ENCODE measurements at regions not wholly inside any gene's neighbourhood (a gene's known extent, or its start where the extent isn't known, plus 50 kb on each side); places are given as distances from the start of the nearest gene placed in this dataset.
"Not testable (repeated sequence)": the region's sequence is repeated elsewhere in the genome, so short reads cannot be mapped to it uniquely, and the experiment has no call there.

GRCh38 chr1:182269097-182269496 lies 122.5 kb downstream of the GLUL start:
- in situ Hi-C loops (cut with HindIII; ENCODE audit: low pct_ligation_motif_present, low pct_unique_long_range_greater_than_20kb, low sequenced_read_pairs): no loop called here
- DNase-seq: no peak

GRCh38 chr1:182268669-182269068 lies 122.9 kb downstream of the GLUL start:
- in situ Hi-C loops (cut with HindIII; ENCODE audit: low pct_ligation_motif_present, low pct_unique_long_range_greater_than_20kb, low sequenced_read_pairs): no loop called here

GRCh38 chr1:182264185-182264584 lies 127.4 kb downstream of the GLUL start:
- in situ Hi-C loops (cut with HindIII; ENCODE audit: low pct_ligation_motif_present, low pct_unique_long_range_greater_than_20kb, low sequenced_read_pairs): no loop called here

More at GRCh38 chr1:182268669-182269068, 122.9 kb downstream of the GLUL start:
- DNase-seq: no peak

GRCh38 chr1:182263706-182264105 lies 127.9 kb downstream of the GLUL start:
- in situ Hi-C loops (cut with HindIII; ENCODE audit: low pct_ligation_motif_present, low pct_unique_long_range_greater_than_20kb, low sequenced_read_pairs): no loop called here

More at GRCh38 chr1:182264185-182264584, 127.4 kb downstream of the GLUL start:
- no peak for DNase-seq

GRCh38 chr1:182262425-182262824 lies 129.2 kb downstream of the GLUL start:
- no peak for DNase-seq

More at GRCh38 chr1:182263706-182264105, 127.9 kb downstream of the GLUL start:
- DNase-seq: no peak

GRCh38 chr1:182261655-182262054 lies 129.9 kb downstream of the GLUL start:
- in situ Hi-C loops (cut with HindIII; ENCODE audit: low pct_ligation_motif_present, low pct_unique_long_range_greater_than_20kb, low sequenced_read_pairs): no loop called here
- no peak for DNase-seq

More at GRCh38 chr1:182262425-182262824, 129.2 kb downstream of the GLUL start:
- in situ Hi-C loops (cut with HindIII; ENCODE audit: low pct_ligation_motif_present, low pct_unique_long_range_greater_than_20kb, low sequenced_read_pairs): no loop called here

- in situ Hi-C loops (cut with HindIII; ENCODE audit: low pct_ligation_motif_present, low pct_unique_long_range_greater_than_20kb, low sequenced_read_pairs): no loop called here
- DNase-seq: no peak
Observed at GRCh38 chr1:182260516-182260915, 131.1 kb downstream of the GLUL start.

- no peak for DNase-seq
- in situ Hi-C loops (cut with HindIII; ENCODE audit: low pct_ligation_motif_present, low pct_unique_long_range_greater_than_20kb, low sequenced_read_pairs): no loop called here
Observed at GRCh38 chr1:182259968-182260367, 131.6 kb downstream of the GLUL start.

- DNase-seq: no peak
- in situ Hi-C loops (cut with HindIII; ENCODE audit: low pct_ligation_motif_present, low pct_unique_long_range_greater_than_20kb, low sequenced_read_pairs): no loop called here
Observed at GRCh38 chr1:182259229-182259872, 132.2 kb downstream of the GLUL start.

- in situ Hi-C loops (cut with HindIII; ENCODE audit: low pct_ligation_motif_present, low pct_unique_long_range_greater_than_20kb, low sequenced_read_pairs): no loop called here
- DNase-seq: no peak
Observed at GRCh38 chr1:182257369-182258063, 134.1 kb downstream of the GLUL start.

GRCh38 chr1:182256931-182257330 lies 134.7 kb downstream of the GLUL start:
- in situ Hi-C loops (cut with HindIII; ENCODE audit: low pct_ligation_motif_present, low pct_unique_long_range_greater_than_20kb, low sequenced_read_pairs): no loop called here
- DNase-seq: no peak

- no peak for DNase-seq
- in situ Hi-C loops (cut with HindIII; ENCODE audit: low pct_ligation_motif_present, low pct_unique_long_range_greater_than_20kb, low sequenced_read_pairs): no loop called here
Observed at GRCh38 chr1:182255494-182255893, 136.1 kb downstream of the GLUL start.

- DNase-seq: no peak
- in situ Hi-C loops (cut with HindIII; ENCODE audit: low pct_ligation_motif_present, low pct_unique_long_range_greater_than_20kb, low sequenced_read_pairs): no loop called here
Observed at GRCh38 chr1:182253319-182253860, 138.2 kb downstream of the GLUL start.

GRCh38 chr1:182251561-182251960 lies 140.0 kb downstream of the GLUL start:
- DNase-seq: no peak
- in situ Hi-C loops (cut with HindIII; ENCODE audit: low pct_ligation_motif_present, low pct_unique_long_range_greater_than_20kb, low sequenced_read_pairs): no loop called here

- in situ Hi-C loops (cut with HindIII; ENCODE audit: low pct_ligation_motif_present, low pct_unique_long_range_greater_than_20kb, low sequenced_read_pairs): no loop called here
- DNase-seq: no peak
Observed at GRCh38 chr1:182249201-182249676, 142.4 kb downstream of the GLUL start.

GRCh38 chr1:182248721-182249120 lies 142.9 kb downstream of the GLUL start:
- DNase-seq: no peak
- in situ Hi-C loops (cut with HindIII; ENCODE audit: low pct_ligation_motif_present, low pct_unique_long_range_greater_than_20kb, low sequenced_read_pairs): no loop called here

GRCh38 chr1:182247813-182248212 lies 143.8 kb downstream of the GLUL start:
- in situ Hi-C loops (cut with HindIII; ENCODE audit: low pct_ligation_motif_present, low pct_unique_long_range_greater_than_20kb, low sequenced_read_pairs); DNase-seq: not testable (repeated sequence)

GRCh38 chr1:182246783-182247182 lies 144.8 kb downstream of the GLUL start:
- DNase-seq: no peak
- in situ Hi-C loops (cut with HindIII; ENCODE audit: low pct_ligation_motif_present, low pct_unique_long_range_greater_than_20kb, low sequenced_read_pairs): no loop called here

GRCh38 chr1:182245040-182245439 lies 146.6 kb downstream of the GLUL start:
- in situ Hi-C loops (cut with HindIII; ENCODE audit: low pct_ligation_motif_present, low pct_unique_long_range_greater_than_20kb, low sequenced_read_pairs): no loop called here
- DNase-seq: no peak

GRCh38 chr1:182244451-182244850 lies 147.1 kb downstream of the GLUL start:
- in situ Hi-C loops (cut with HindIII; ENCODE audit: low pct_ligation_motif_present, low pct_unique_long_range_greater_than_20kb, low sequenced_read_pairs): no loop called here
- no peak for DNase-seq
